SK-N-SH treated with all-trans-retinoic acid at 6 μM for 48 hours (cell line): ENCODE measurements at regions not wholly inside any gene's neighbourhood (a gene's known extent, or its start where the extent isn't known, plus 50 kb on each side); places are given as distances from the start of the nearest gene placed in this dataset.

Experiments
- ATAC-seq: fragments of 200-7000 bp; cut with Tn5 transposase; 3 replicates; pipeline ENCODE4 v1.9.1; 2020; ENCODE audit warnings: mild to moderate bottlenecking, moderate library complexity
- ARNTL ChIP-seq: fragments of 450-650 bp; formaldehyde crosslinking; IDR thresholded peaks from 2 replicates; pipeline ENCODE4 v1.5.0; 2020; ENCODE audit warnings: low read depth, mild to moderate bottlenecking, moderate library complexity, borderline replicate concordance
- CSDC2 ChIP-seq: fragments of 250-450 bp; sonication (Bioruptor Pico); IDR thresholded peaks from 2 replicates; pipeline ENCODE4 v1.5.0; 2020; ENCODE audit warnings: mild to moderate bottlenecking, moderate library complexity
- ESRRG ChIP-seq: fragments of 250-450 bp; sonication (Bioruptor Pico); IDR thresholded peaks from 2 replicates; pipeline ENCODE4 v1.6.1; 2021; ENCODE audit warnings: mild to moderate bottlenecking
- GLIS3 ChIP-seq: fragments of 250-450 bp; sonication (Bioruptor Pico); IDR thresholded peaks from 2 replicates; pipeline ENCODE4 v1.5.0; 2020; ENCODE audit warnings: mild to moderate bottlenecking, moderate library complexity
- ISL1 ChIP-seq: fragments of 250-450 bp; sonication (Bioruptor Pico); IDR thresholded peaks from 2 replicates; pipeline ENCODE4 v2.1.2; 2022; ENCODE audit warnings: mild to moderate bottlenecking, moderate library complexity
- OSR1 ChIP-seq: fragments of 250-450 bp; sonication (Bioruptor Pico); IDR thresholded peaks from 2 replicates; pipeline ENCODE4 v1.8.0; 2022; ENCODE audit warnings: moderate library complexity, mild to moderate bottlenecking, inconsistent platforms
- POU6F1 ChIP-seq: fragments of 250-450 bp; sonication (Bioruptor Pico); IDR thresholded peaks from 2 replicates; pipeline ENCODE4 v1.8.0; 2021; ENCODE audit warnings: low read depth, mild to moderate bottlenecking, moderate library complexity, borderline replicate concordance
- PPARA ChIP-seq: fragments of 250-450 bp; sonication (Bioruptor Pico); IDR thresholded peaks from 2 replicates; pipeline ENCODE4 v1.5.0; 2020; ENCODE audit warnings: mild to moderate bottlenecking, borderline replicate concordance
- RARB ChIP-seq: fragments of 250-450 bp; sonication (Bioruptor Pico); IDR thresholded peaks from 2 replicates; pipeline ENCODE4 v1.8.0; 2021; ENCODE audit warnings: mild to moderate bottlenecking, moderate library complexity
- SNAI2 ChIP-seq: fragments of 250-450 bp; sonication (Bioruptor Pico); IDR thresholded peaks from 2 replicates; pipeline ENCODE4 v1.5.0; 2020; ENCODE audit warnings: mild to moderate bottlenecking, moderate library complexity
- TCF4 ChIP-seq: fragments of 250-450 bp; sonication (Bioruptor Pico); IDR thresholded peaks from 2 replicates; pipeline ENCODE4 v1.8.0; 2021; ENCODE audit warnings: mild to moderate bottlenecking, moderate library complexity, borderline replicate concordance
- TOX ChIP-seq: fragments of 250-450 bp; sonication (Bioruptor Pico); IDR thresholded peaks from 2 replicates; pipeline ENCODE4 v1.8.0; 2021; ENCODE audit warnings: mild to moderate bottlenecking, moderate library complexity, borderline replicate concordance
- TSHZ2 ChIP-seq: fragments of 250-450 bp; sonication (Bioruptor Pico); IDR thresholded peaks from 2 replicates; pipeline ENCODE4 v1.5.0; 2020; ENCODE audit warnings: mild to moderate bottlenecking, moderate library complexity
- ZFP3 ChIP-seq: fragments of 250-450 bp; sonication (Bioruptor Pico); IDR thresholded peaks from 2 replicates; pipeline ENCODE4 v1.5.0; 2020; ENCODE audit warnings: mild to moderate bottlenecking, moderate library complexity
- ZFP30 ChIP-seq: fragments of 450-650 bp; formaldehyde crosslinking; IDR thresholded peaks from 2 replicates; pipeline ENCODE4 v1.5.0; 2022; ENCODE audit warnings: mild to moderate bottlenecking, moderate library complexity
- ZNF565 ChIP-seq: fragments of 450-650 bp; formaldehyde crosslinking; conservative IDR thresholded peaks from 2 replicates; pipeline ENCODE4 v1.5.0; 2020; ENCODE audit warnings: low read depth, mild to moderate bottlenecking, moderate library complexity
- ZNF70 ChIP-seq: fragments of 450-650 bp; formaldehyde crosslinking; IDR thresholded peaks from 2 replicates; pipeline ENCODE4 v1.5.0; 2020; ENCODE audit warnings: mild to moderate bottlenecking, moderate library complexity
- ZNF8 ChIP-seq: fragments of 450-650 bp; formaldehyde crosslinking; IDR thresholded peaks from 2 replicates; pipeline ENCODE4 v1.5.0; 2020; ENCODE audit warnings: mild to moderate bottlenecking, moderate library complexity
- TF ChIP-seq, protein P1 (sequence below): fragments of 250-450 bp; sonication (Bioruptor Pico); IDR thresholded peaks from 2 replicates; pipeline ENCODE4 v1.5.1; 2021; ENCODE audit warnings: mild to moderate bottlenecking, moderate library complexity
- TF ChIP-seq, protein P2 (sequence below): fragments of 250-450 bp; sonication (Bioruptor Pico); IDR thresholded peaks from 2 replicates; pipeline ENCODE4 v1.5.1; 2020; ENCODE audit warnings: low read depth, mild to moderate bottlenecking, moderate library complexity

GRCh38 chr19:29326849-29327840 lies 114.2 kb upstream of the UQCRFS1 start:
- ATAC-seq: no peak
- no peak for TF ChIP-seq SNAI2 (CRISPR knock-in tag)
- TF ChIP-seq TOX (CRISPR knock-in tag): no peak
- no peak for TF ChIP-seq ARNTL (CRISPR knock-in tag)
- TF ChIP-seq ZFP30 (CRISPR knock-in tag): no peak
- TF ChIP-seq OSR1: no peak
- TF ChIP-seq ESRRG (CRISPR knock-in tag): no peak
- TF ChIP-seq TSHZ2 (CRISPR knock-in tag): no peak
- TF ChIP-seq ISL1: no peak
- TF ChIP-seq TCF4 (CRISPR knock-in tag): no peak
- TF ChIP-seq GLIS3 (CRISPR knock-in tag): no peak
- no peak for TF ChIP-seq PPARA (CRISPR knock-in tag)
- TF ChIP-seq, protein P1, sequence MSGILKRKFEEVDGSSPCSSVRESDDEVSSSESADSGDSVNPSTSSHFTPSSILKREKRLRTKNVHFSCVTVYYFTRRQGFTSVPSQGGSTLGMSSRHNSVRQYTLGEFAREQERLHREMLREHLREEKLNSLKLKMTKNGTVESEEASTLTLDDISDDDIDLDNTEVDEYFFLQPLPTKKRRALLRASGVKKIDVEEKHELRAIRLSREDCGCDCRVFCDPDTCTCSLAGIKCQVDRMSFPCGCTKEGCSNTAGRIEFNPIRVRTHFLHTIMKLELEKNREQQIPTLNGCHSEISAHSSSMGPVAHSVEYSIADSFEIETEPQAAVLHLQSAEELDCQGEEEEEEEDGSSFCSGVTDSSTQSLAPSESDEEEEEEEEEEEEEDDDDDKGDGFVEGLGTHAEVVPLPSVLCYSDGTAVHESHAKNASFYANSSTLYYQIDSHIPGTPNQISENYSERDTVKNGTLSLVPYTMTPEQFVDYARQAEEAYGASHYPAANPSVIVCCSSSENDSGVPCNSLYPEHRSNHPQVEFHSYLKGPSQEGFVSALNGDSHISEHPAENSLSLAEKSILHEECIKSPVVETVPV (CRISPR knock-in tag): no peak
- TF ChIP-seq CSDC2 (CRISPR knock-in tag): no peak
- TF ChIP-seq, protein P2, sequence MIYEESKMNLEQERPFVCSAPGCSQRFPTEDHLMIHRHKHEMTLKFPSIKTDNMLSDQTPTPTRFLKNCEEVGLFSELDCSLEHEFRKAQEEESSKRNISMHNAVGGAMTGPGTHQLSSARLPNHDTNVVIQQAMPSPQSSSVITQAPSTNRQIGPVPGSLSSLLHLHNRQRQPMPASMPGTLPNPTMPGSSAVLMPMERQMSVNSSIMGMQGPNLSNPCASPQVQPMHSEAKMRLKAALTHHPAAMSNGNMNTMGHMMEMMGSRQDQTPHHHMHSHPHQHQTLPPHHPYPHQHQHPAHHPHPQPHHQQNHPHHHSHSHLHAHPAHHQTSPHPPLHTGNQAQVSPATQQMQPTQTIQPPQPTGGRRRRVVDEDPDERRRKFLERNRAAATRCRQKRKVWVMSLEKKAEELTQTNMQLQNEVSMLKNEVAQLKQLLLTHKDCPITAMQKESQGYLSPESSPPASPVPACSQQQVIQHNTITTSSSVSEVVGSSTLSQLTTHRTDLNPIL (CRISPR knock-in tag): no peak

- no peak for ATAC-seq
Measured at GRCh38 chr19:29328586-29328985, 115.6 kb upstream of the UQCRFS1 start.

More at GRCh38 chr19:29328586-29328985, 115.6 kb upstream of the UQCRFS1 start:
- TF ChIP-seq TCF4 (CRISPR knock-in tag): no peak
- TF ChIP-seq ZNF70 (CRISPR knock-in tag): no peak
- no peak for TF ChIP-seq ZNF8 (CRISPR knock-in tag)
- TF ChIP-seq OSR1: no peak
- TF ChIP-seq TSHZ2 (CRISPR knock-in tag): no peak
- TF ChIP-seq RARB: no peak
- no peak for TF ChIP-seq PPARA (CRISPR knock-in tag)
- TF ChIP-seq ZFP3 (CRISPR knock-in tag): no peak
- no peak for TF ChIP-seq CSDC2 (CRISPR knock-in tag)
- no peak for TF ChIP-seq GLIS3 (CRISPR knock-in tag)
- no peak for TF ChIP-seq ZNF565 (CRISPR knock-in tag)
- TF ChIP-seq SNAI2 (CRISPR knock-in tag): no peak
- no peak for TF ChIP-seq ESRRG (CRISPR knock-in tag)
- no peak for TF ChIP-seq ISL1
- no peak for TF ChIP-seq POU6F1
- TF ChIP-seq ZFP30 (CRISPR knock-in tag): no peak
- TF ChIP-seq, protein P1 (CRISPR knock-in tag): no peak
